ENCODE measurements at regions not wholly inside any gene's neighbourhood (a gene's known extent, or its start where the extent isn't known, plus 50 kb on each side); places are given as distances from the start of the nearest gene placed in this dataset.

DNA sequence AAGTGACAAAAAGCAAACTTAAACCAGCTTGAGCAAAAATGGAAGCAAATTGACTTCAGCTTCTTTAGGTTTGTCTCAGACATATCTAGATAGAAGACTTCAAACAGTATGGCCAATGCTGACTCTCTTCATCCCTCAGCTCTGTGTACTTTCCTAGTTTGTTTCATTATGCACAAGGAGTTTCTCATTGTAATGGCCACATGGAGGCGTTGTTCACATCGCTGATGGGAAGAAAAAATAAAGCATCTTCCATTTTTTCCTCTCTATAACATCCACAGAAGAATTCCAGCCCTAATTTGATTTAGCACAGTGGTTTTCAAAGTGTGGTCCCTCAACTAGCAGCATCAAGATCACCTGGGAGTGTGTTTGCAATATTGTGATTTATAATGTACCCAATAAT lies 397.5 kb upstream of the PRKX start:
- TF ChIP-seq POLR2A (IDR thresholded peaks at IDR 0.05) (no peak), POLR2AphosphoS5 (IDR thresholded peaks at IDR 0.05) (no peak)
